CD4-positive, alpha-beta T cell treated with Interleukin-2 at 100 ng/mL for 4 hours (primary cell): ENCODE measurements at regions not wholly inside any gene's neighbourhood (a gene's known extent, or its start where the extent isn't known, plus 50 kb on each side); places are given as distances from the start of the nearest gene placed in this dataset.
A peak's percentile ranks its signal among the peaks of the same experiment; 100 is the strongest.
"Not testable (repeated sequence)": the region's sequence is repeated elsewhere in the genome, so short reads cannot be mapped to it uniquely, and the experiment has no call there.

Source experiments
- DNase-seq: peaks from one replicate; pipeline ENCODE4 v3.0.0-alpha.2; 2020; ENCODE audit warnings: low spot score

DNA sequence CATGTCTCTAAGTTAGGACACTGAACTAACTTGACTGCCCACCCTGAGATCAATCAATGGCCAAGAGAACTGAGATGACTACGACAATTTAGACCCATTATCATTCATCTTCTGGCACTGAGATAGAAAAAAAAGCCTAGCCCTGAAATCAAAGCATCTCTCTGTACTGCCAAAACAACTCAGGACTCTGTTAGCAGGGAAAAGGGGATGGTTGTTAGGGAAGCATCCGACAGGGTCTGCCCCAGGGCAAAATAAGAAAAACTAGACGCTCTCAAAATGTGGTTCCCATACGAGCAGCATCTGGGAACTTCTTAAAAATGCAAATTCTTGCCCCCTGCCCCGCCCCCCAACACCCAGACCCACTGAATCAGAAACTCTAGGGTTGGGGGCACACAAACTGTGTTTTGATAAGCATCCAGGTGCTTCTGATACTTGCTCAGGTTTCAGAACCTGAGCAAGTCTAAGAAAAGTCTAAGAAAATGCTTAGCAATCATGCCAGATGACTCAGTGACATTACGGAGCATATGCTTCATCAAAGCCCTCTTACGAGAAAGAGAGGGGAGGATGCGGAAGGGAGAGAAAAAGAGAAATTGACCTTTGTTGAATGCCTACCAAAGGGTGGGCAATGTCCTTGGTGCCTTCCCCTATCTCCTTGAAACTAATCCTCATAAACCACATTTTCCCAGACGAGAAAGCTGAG, 172.8 kb upstream of the HES1 start:
- no peak for DNase-seq

DNA sequence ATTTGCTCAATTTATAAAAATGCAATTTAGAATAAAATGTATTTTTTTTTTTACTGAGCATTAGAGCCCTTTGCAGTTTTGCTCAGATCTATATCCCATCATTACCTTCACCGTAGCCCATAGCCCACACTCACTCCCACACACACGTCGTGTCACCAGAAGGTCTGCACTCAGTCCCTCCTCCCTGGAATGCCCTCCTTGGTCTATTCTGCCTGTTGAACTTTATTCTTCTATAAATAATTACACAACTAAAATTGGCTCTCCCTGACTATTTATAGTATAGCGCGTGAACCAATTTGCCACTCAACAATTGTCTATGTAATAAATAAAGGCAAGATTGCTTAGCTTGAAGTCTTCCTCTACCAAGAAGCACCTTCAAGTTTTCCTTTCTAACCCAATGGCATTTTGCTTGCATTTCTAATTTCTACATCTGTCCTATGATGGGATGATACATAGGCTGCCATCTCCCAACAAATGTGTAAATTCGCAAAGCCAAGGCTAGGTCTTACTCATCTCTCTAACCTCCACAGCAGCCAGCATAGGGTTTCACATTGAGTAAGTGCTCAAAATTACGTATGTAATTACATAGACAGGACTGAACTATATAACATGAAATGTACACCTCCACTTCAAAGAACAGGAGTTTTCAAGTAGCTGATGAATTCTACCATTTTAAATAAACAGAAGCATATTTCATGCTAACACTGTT, 172.0 kb upstream of the HES1 start:
- no peak for DNase-seq

DNA sequence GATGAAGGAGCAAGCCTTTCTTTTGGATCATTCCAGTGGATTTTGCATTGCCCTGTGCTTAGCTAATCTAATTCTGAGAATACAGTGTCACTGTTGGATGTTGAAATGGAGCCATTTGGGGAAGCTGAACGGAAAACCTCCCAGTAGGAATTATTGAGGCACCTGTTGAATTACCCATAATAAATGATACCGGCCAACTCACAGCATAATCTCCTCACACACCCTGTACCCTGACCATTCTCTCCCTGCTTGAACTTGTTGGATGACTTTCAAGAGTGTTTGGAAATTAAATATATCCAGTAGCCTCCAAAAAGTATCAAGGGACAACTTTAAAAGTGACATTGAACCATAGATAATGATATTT, 171.4 kb upstream of the HES1 start:
- no peak for DNase-seq

DNA sequence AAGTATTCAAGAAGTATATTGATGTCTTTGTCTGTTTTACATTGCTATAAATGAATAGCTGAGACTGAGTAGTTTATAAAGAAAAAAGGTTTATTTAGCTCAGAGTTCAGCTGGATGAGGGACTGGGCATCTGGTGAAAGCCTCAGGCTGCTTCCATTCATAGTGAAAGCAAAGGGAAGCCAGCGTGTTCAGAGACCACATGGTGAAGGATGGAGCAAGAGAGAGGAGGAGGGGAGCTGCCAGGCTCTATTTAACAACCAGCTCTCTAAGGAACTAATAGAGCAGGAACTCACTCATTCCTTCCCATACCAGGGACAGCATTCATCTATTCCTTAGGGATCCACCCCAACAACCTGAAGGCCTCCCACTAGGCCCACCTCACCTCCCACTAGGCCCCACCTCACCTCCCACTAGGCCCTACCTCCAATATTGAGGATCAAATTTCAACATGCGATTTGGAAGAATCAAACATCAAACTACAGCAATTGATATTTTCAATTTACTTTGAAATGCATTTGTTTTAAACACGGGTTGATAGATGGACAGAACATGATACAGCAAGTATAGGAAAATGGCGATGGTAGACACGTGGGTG, 167.5 kb upstream of the HES1 start:
- no peak for DNase-seq

DNA sequence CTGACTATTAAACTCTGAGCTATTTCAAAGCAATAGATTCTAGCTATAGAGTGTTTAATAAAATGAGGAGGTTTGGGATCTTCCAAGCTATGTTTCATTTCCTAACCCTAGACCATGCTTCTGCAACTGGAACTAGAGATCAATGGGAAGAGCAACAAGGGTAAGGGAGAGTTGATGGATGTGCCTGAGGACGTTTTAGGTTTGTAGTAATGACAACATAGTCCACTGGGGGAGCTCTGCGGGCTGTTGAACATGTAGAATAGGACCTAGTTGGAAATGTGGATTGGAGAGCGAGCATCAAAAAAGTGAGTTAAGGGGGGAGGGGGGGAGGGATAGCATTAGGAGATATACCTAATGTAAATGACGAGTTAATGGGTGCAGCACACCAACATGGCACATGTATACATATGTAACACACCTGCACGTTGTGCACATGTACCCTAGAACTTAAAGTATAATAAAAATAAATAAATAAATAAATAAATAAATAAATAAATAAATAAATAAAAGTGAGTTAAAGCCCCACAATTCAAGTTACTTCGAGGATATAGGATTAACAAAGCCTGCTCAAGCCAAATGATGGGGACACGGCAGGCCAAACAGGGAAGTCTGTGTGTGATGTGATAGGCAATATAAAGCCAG, 165.7 kb upstream of the HES1 start:
- not testable (repeated sequence) for DNase-seq

DNA sequence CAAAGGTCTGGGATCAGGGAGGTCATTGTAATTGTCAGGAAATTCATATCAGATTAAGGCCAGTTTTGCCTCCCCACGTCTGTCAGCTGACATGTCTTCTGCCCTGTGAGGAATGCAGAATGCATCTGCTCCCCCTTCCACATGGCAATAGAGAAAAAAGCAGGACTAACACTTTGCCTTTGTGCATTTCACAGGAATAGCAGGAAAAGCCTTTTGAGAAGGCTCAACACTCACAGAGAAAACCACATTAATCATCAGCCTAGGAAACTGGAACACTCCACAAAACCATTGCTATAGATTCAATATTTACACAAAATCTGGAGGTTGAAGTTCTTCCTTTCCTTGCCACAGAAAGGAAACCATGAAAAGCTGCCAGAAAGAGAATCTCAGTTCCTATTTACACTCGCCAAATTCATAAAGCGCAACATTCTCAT, 165.2 kb upstream of the HES1 start:
- no peak for DNase-seq

DNA sequence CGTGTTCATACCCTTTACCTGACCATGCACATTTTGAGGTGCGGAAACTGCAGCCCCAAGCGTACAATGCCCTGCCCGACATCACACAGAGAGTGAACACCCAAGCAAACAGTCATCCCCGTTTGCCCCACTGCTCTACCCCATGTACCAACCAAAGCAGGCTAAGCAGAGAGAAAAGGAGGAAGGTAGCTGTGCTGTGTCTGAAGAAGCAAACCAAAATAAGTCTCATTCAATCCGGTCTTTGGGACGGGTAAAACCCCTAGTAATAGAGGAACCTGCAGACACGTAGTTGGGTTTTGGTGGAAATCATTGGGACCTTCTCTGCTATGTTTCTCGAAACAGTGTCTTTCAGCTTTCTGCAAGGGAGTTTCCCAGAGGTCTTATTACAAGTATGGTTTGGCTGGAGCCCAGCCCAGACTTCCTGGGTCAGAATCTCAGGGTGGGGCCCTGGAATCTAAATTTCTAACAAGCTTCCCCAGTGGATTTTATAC, 164.6 kb upstream of the HES1 start:
- DNase-seq, result peak; percentile 6

DNA sequence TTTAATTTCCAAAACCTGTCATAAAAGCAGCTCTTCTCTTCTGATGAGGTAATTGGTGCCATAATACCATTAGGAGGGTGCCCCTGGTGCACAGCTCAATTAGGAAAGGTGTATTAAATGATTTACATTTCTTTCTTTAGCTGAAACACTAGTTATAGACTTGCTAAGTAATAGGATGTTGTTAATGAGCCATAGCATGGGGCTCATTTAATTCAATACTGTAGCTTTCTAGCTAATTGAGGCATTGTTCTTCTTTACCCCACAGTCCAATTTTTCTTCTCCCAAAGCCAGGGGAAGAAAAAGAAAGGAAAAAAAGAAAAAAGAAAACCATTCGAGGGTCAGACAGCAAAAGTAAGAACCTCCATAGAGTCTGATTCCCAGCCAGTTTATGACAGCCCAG, 164.0 kb upstream of the HES1 start:
- DNase-seq, result no peak

DNA sequence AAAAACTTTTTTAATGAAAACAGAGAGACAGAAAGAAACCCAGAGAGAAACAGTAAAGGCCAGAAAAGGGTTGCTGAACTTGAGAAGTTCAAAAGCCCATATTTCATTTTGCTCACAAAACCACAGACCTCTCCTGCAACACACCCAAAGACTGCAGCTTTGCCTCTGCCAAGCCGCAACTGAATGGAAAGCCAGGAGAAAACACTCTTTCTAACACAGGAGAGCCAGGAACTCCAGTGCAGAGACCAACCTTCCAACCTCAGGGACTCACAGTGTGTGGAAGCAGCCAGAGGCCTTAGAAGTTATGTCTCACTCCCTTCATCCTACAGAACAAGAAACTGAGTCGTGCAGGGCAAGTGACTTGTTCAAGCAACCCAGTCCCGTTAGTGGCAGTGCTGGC, 163.1 kb upstream of the HES1 start:
- no peak for DNase-seq

DNA sequence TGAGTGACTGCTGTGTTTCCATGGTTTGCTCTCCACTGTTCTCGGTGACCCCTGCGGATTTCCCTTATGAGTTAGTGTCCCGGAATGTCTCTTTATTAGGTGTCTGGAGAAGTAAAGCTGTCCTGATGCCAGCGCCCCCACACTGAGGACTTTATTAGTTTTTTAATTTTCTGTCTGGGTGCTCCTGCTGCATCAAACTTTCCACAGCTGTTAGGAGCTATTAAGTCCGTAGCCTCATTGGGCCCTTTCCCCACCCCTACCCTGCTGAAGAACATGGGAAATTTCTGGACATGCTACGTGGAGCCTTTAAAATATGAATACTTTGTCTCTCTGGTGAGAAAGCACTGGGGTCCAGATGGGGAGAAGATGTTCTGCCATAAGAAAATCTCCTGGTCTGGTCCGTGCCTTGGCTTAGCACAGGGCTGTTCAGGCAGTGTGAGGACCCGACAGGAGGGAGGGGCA, 161.7 kb upstream of the HES1 start:
- no peak for DNase-seq

DNA sequence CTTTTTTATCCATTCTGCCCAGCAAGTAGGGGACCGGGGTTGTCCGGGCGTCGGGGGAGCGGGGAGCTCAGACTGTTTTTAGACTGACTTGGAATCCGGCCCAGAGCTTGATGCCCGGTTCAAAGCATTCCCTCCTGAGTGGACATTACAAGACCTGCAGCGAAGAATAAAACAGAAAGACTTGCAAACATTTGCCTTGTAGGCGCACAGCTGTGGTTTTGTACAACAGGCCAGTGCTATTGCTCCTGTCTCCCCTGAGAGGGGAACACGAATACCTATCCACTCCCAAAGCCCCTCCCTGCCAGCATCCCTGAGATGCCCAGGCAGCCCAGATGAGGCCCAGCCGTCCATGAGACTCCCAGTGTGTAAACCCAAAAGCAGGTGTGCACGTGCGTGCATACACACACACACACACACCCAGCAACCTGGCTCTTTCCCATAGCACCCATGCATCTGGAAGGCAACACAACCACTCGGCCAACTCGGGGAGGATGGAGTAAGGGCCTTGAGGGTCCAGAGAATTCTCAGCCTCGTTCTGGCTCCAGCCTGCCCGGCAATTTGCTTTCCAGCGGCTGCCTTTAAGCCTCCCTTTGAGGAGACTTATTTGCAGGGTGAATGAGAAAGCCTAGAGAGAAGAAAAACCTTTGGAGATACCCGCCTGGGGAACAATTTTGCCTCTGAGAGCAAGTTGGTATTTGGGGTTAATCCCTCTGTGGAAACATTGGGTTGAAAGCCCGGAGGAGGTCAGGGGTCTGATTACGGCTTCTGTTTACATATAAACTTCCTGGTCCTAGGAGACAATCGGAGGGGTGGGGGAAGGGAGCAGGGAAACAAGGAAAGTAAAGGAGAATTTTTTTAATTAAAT, 161.0 kb upstream of the HES1 start:
- DNase-seq, result no peak

DNA sequence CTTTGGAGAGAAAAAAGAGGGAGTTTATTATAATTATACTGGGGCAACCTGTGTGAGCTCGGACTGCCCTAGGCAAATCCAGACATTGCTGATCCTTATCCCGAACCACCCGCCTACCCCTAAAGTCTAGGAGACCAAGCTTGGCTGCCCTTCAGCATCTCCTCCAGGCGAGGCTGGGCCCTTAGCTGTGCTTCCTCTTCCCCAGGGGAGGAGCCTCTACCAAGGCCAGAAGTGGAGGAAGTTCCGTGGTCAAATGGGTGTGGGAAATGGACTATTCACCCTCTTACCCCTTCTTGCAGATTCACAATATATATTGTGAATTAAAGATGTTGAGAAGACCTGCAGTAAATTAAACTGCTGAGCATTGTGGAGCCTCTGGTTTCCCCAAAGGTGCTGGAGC, 158.3 kb upstream of the HES1 start:
- no peak for DNase-seq

DNA sequence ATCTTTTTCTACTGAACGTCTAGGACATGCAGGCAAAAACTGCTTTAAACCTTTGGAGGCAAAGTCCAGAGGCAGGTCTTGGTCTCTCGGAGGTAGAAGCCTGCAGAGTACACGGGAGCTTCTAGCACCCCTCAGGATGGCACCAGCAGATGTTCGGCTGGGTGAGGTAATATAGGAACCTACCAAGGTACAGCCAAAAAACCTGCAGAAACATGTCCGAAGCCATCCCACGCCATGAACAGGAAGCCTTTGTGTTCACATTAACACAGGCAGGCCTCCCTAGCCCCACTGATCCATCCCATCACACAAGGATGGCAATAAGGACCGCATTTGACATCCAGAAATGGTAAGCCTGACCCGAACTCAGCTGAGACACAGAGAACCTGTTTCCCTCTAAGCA, 157.9 kb upstream of the HES1 start:
- DNase-seq, result no peak

DNA sequence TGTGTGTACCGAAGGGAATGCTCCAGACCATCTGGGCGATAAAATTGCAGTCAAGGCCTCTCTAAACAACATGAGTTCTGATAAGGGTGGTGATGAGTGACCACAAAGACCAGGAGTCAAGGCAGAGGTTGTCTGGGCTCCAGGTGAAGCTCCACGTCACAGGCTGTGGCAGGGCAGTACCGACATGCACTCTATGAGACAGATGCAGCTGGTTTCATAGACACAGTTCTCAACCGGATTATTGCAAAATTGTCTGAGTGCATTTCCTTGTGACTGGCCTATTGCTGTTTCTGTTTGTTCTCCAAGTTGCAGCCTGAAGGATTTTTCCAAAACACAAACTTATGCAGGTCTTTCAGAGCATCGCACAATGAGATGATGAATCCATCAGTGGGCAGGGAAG, 157.5 kb upstream of the HES1 start:
- DNase-seq, result no peak

DNA sequence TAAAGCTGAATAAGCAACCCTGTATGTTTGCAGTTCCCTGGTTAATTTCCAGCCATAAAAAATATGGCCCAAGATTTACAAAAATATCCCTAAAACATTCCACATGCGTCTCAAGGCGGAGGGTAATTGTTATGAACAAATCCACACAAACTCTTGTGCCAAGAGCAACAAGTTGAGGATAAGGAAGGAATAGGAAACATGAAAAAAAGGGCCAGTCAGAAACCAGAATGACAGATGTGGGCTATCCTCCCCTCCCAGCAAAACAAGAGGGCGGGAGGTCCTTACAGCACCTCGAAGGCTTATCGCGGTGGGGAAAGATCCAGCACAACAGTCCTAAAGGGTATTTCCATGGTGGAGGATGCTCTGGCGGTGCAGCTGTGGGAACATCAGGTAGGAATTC, 155.6 kb upstream of the HES1 start:
- DNase-seq, result no peak

DNA sequence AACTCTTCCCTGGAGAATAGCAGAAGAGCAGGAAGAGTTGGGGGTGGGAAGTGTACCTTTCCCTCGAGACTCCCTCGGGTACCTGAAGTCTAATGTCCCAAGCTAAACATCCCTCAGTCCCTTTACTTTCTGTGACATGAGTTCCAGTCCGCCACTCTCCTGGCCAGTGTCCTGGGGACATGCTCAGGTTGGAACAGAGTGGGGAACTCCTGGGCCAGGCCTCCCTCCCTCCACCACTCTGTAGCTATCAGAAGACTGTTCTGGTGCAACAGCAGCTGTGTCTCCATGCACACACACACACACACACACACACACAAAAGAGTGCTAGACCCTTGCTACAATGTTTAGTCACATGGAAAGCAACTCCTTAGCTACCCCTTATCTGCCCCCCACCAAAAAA, 155.0 kb upstream of the HES1 start:
- DNase-seq, result no peak

DNA sequence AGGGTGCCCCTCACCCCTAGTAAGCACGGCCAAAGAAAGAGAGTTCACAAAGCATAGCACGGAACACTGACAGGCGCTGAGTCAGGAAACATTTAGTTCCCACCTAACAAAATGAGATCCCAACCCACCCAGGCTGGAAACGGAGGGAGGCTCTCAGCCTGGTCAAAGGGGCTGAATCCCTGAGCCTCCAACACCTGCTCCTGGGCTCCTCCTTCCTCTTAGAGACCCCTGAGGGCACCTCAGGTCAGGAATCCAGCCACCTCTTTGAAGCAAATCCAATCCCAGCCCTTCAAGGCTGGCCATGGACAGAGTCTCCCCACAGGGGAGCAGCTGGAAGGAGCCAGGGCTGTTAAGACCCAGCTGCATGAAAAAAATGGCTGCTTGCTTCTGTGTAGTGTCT, 154.4 kb upstream of the HES1 start:
- no peak for DNase-seq

DNA sequence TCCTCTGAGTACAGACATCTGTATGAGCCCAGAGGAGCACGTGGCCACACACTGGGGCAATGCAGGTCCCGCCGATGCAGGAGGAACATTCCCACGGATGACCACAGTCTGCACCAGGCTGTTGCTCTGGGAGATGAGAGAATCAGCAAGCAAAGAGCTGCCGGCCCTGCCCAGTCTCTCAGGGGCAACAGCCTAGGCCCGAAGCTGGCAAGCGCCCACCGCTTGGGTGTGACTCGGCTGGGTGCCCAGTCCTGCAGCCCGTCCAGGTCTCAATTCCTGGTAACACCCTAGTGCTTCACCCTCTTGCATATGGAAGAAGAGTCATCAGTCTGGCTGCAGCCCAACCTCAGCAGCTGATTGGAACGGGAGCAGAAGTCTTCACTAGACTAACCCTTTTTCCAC, 153.7 kb upstream of the HES1 start:
- no peak for DNase-seq

DNA sequence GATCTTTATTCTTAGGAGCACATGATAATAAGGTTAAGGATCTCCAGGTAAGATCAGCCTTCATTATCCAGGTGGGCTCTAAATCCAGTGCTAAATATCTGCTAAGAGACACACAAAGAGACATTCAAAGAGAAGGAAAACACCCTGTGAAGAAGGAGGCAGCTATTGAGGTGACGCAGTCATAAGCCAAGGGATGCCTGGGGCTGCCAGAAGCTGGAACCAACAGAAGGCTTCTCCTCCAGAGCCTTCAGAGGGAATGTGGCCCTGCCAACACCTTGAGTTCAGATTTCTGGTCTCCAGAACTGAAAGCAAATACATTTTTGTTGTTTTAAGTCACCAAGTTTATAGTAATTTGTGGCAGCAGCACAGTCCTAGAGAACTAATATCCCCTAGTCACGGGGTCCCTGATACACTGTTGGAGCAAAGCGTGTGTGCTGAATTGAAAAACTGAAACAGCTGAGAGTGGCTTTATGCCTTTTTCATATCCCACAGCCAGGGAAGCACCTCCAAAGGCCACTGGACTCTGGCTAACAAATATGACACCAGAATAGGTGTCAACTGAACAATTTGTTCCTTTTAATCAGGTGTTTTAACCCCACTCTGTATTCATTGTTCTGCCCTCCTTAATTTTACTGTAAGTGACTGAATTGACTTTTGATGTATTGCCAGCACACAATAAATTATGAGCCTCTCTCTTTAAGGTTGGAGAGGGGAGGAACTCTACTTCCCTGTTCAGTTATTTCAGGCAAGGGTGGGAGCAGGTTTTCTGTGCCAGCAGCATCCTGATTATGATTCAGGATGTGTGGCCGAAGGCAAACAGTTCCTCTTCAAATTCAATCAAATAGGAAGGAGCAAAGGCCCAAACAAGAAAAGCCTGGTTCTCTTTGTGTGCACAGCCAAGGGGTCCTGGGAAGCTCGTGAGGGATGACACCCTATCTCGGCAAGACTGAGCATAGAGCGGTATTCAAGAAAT, 151.8 kb upstream of the HES1 start:
- no peak for DNase-seq

DNA sequence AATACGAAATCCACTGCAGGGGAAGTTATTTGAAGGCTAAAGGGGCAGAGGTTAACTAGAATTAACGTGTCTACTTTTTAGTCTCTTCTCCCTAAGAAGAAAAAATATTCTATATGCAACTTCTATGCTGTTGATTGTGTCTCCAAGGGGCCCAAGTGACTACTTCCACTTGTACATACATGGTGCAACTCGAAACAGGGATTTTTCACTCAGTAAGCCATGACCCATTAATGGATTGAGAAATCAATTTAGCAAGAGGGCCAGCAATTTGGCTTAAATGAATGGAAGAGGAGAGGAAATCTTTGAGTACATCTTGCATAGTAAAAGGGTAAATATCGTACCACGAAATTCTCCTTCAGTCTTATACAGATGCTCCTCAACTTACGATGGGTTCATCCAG, 151.1 kb upstream of the HES1 start:
- DNase-seq, result no peak

DNA sequence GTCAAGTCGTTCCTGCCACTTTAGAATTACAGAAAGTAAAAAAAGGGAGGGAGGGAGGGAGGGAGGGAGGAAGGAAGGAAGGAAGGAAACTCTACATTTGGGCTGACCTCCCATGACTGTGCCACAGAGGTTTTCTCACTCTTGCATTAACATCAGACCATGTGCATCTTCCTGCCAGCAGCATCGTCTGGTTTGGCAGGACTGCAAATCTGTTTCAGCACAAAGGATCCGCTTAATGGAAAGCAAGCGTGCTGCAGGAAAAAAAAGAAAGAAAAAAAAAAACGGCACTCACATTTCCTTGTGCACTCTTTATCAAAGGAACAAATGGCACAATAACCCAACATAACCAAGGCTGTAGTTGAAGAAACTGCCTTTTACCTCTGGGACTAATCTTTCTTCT, 148.8 kb upstream of the HES1 start:
- no peak for DNase-seq
